GM12878 (cell line): ENCODE measurements at regions not wholly inside any gene's neighbourhood (a gene's known extent, or its start where the extent isn't known, plus 50 kb on each side); places are given as distances from the start of the nearest gene placed in this dataset.

Source experiments
- ATAC-seq: fragments of 200-7000 bp; cut with Tn5 transposase; 3 replicates; pipeline ENCODE4 v1.9.1; 2020; ENCODE audit warnings: mild to moderate bottlenecking, moderate library complexity
- BruUV-seq: library from RNA; stranded (reverse); fragments of 400-500 nt; replicated peaks from 2 replicates; lab custom pipeline; 2021; lab: Mats Ljungman, UMichigan
- CTCF ChIA-PET: fragments of 300-600 bp; sonication (Branson Sonifier 250); formaldehyde crosslinking; extraction: SDS; loops from one replicate; lab custom pipeline; 2021; ENCODE audit warnings: inconsistent platforms; lab: Yijun Ruan, JAX
- POLR2A ChIA-PET: fragments of 350-600 bp; formaldehyde crosslinking; extraction: SDS; loops from one replicate; lab custom pipeline; 2021; ENCODE audit warnings: inconsistent platforms; lab: Charles Lee
- RAD21 ChIA-PET: fragments of 300-600 bp; sonication (Branson Sonifier 250); formaldehyde crosslinking; loops from one replicate; lab custom pipeline; 2023; ENCODE audit warnings: antibody characterized with exemption; ENCODE audit not compliant: unreplicated experiment; lab: Charles Lee
- SMC1A ChIA-PET: fragments of 300-600 bp; sonication (Branson Sonifier 250); formaldehyde crosslinking; loops from one replicate; lab custom pipeline; 2023; ENCODE audit not compliant: unreplicated experiment, uncharacterized antibody; lab: Charles Lee
- DNase-seq: peaks from one replicate; pipeline ENCODE4 v3.0.0-alpha.2; 2011; ENCODE audit warnings: low read depth, low spot score
- FAIRE-seq: peaks from 3 replicates; lab custom pipeline; 2011; peaks lifted over from hg19 to GRCh38; lab: Jason Lieb, UNC
- H2AFZ ChIP-seq: 2 replicates; pipeline ENCODE4 v1.6.0; 2011; ENCODE audit warnings: low read depth, low read length, control low read depth; ENCODE audit not compliant: control insufficient read depth
- H3K27ac ChIP-seq: 2 replicates; pipeline ENCODE4 v1.5.1; 2011; ENCODE audit warnings: control low read depth; ENCODE audit not compliant: control insufficient read depth, insufficient read depth
- H3K27me3 ChIP-seq, 2 experiments: replicated peaks in 1 of 2; 2 replicates each; pipeline versions ENCODE4 v1.6.0 to v1.6.1; 2011; ENCODE audit warnings: low read length in 1 of 2; ENCODE audit not compliant: control insufficient read depth in 2 of 2, insufficient read depth in 2 of 2
- H3K36me3 ChIP-seq, 2 experiments: 2 replicates each; pipeline ENCODE4 v1.5.1; 2011; ENCODE audit warnings: low read length in 1 of 2; ENCODE audit not compliant: control insufficient read depth in 2 of 2, insufficient read depth in 2 of 2
- H3K4me1 ChIP-seq: 2 replicates; pipeline ENCODE4 v1.6.1; 2011; ENCODE audit warnings: mild to moderate bottlenecking, low read length, moderate library complexity, mixed read lengths; ENCODE audit not compliant: control insufficient read depth, insufficient read depth
- H3K4me2 ChIP-seq: 2 replicates; pipeline ENCODE4 v1.6.0; 2011; ENCODE audit warnings: control low read depth; ENCODE audit not compliant: control insufficient read depth, insufficient read depth
- H3K4me3 ChIP-seq: fragments of 200-600 bp; sonication (generic); 2 replicates; pipeline ENCODE4 v1.5.1; 2016
- H3K79me2 ChIP-seq: 2 replicates; pipeline ENCODE4 v1.6.0; 2011; ENCODE audit warnings: low read length; ENCODE audit not compliant: control insufficient read depth, insufficient read depth
- H3K9ac ChIP-seq: 2 replicates; pipeline ENCODE4 v1.8.0; 2011; ENCODE audit warnings: low read length, control low read depth, mixed read lengths; ENCODE audit not compliant: control insufficient read depth, insufficient read depth
- H3K9me3 ChIP-seq: replicated peaks from 3 replicates; pipeline ENCODE4 v1.5.1; 2011; ENCODE audit warnings: mild to moderate bottlenecking, low read length; ENCODE audit not compliant: control insufficient read depth, insufficient read depth
- H4K20me1 ChIP-seq: 2 replicates; pipeline ENCODE4 v1.6.0; 2011; ENCODE audit not compliant: control insufficient read depth, insufficient read depth
- ATF2 ChIP-seq: IDR thresholded peaks from 2 replicates; pipeline ENCODE4 v1.6.1; 2012; ENCODE audit warnings: low read length, inconsistent platforms
- ATF3 ChIP-seq: IDR thresholded peaks from 2 replicates; pipeline ENCODE4 v1.6.1; 2011; ENCODE audit warnings: low read depth, mild to moderate bottlenecking, low read length, moderate library complexity, borderline replicate concordance; ENCODE audit errors: extremely low read depth
- BCLAF1 ChIP-seq: fragments of 450-650 bp; IDR thresholded peaks from 2 replicates; pipeline ENCODE4 v1.6.1; 2017; ENCODE audit warnings: antibody characterized with exemption, mild to moderate bottlenecking, moderate library complexity
- CBFB ChIP-seq: IDR thresholded peaks from 2 replicates; pipeline ENCODE4 v1.6.1; 2016; ENCODE audit warnings: antibody characterized with exemption, low read depth
- E2F8 ChIP-seq: fragments of 450-650 bp; IDR thresholded peaks from 2 replicates; pipeline ENCODE4 v1.6.1; 2018; ENCODE audit warnings: mild to moderate bottlenecking, low read depth, moderate library complexity; ENCODE audit not compliant: partially characterized antibody
- HDGF ChIP-seq: fragments of 450-650 bp; IDR thresholded peaks from 2 replicates; pipeline ENCODE4 v1.6.1; 2016; ENCODE audit warnings: antibody characterized with exemption
- PKNOX1 ChIP-seq: fragments of 450-650 bp; IDR thresholded peaks from 2 replicates; pipeline ENCODE4 v1.6.1; 2016; ENCODE audit warnings: mild to moderate bottlenecking
- PML ChIP-seq: IDR thresholded peaks from 2 replicates; pipeline ENCODE4 v1.6.1; 2012; ENCODE audit warnings: low read length, inconsistent platforms
- ZBTB4 ChIP-seq: fragments of 450-650 bp; formaldehyde crosslinking; IDR thresholded peaks from 2 replicates; pipeline ENCODE4 v1.4.0; 2022; ENCODE audit warnings: mild to moderate bottlenecking, moderate library complexity
- in situ Hi-C: fragments of 300-500 bp; cut with MboI; formaldehyde crosslinking; loops from 9 replicates; pipeline ENCODE4 v1.14.3; 2018; ENCODE audit warnings: mixed read lengths
- intact Hi-C: fragments of 100-400 bp; cut with micrococcal nuclease; formaldehyde crosslinking; loops from one replicate; pipeline ENCODE4 v1.14.2; 2022; ENCODE audit not compliant: unreplicated experiment

GRCh38 chrX:97705936-97706335 lies 822.2 kb downstream of the RPA4 start (continued):
- no peak for TF ChIP-seq CBFB

GRCh38 chrX:97714072-97714471 lies 830.4 kb downstream of the RPA4 start:
- Histone ChIP-seq H3K27ac (no peak overlapping the region), H3K9me3 (no peaks in the 10 kb centered on the region), H3K4me3 (no peak overlapping the region), H2AFZ (no peak overlapping the region), H3K9ac (no peak overlapping the region), H3K79me2 (no peaks in the 10 kb centered on the region), H3K4me1 (no peaks in the 10 kb centered on the region), H3K4me2 (no peak overlapping the region), H3K27me3 (no peaks in the 10 kb centered on the region), H4K20me1 (no peaks in the 10 kb centered on the region), H3K36me3 (no peaks in the 10 kb centered on the region)
- RAD21 ChIA-PET: no interaction called here
- SMC1A ChIA-PET: no interaction called here
- POLR2A ChIA-PET: no interaction called here
- no peak for DNase-seq
- TF ChIP-seq ATF2 (no peak), ATF3 (no peak), PKNOX1 (no peak), E2F8 (no peak), BCLAF1 (no peak), PML (no peak), HDGF (no peak), ZBTB4 (CRISPR knock-in tag) (no peak)
- CTCF ChIA-PET: no interaction called here
- intact Hi-C loops: no loop called here
- FAIRE-seq: no peak
- in situ Hi-C loops: no loop called here
- ATAC-seq: no peak
- BruUV-seq: no TSS peak
